ENCODE measurements at regions not wholly inside any gene's neighbourhood (a gene's known extent, or its start where the extent isn't known, plus 50 kb on each side); places are given as distances from the start of the nearest gene placed in this dataset.

- Histone ChIP-seq H4K20me1 (ENCODE audit: insufficient read depth, low read length) (no peaks in the 10 kb centered on the region), H3K9me2 (ENCODE audit: low read depth, low read length) (no peaks in the 10 kb centered on the region), H2AFZ (ENCODE audit: low read length) (no peak overlapping the region), H3K27ac (ENCODE audit: low read depth, low read length, poor library complexity, severe bottlenecking) (no peak overlapping the region), H3K4me2 (ENCODE audit: low read length) (no peak overlapping the region), H3K9ac (ENCODE audit: low read length) (no peak overlapping the region), H3K79me2 (ENCODE audit: insufficient read depth, low read length) (no peaks in the 10 kb centered on the region), H3K36me3 (ENCODE audit: insufficient read depth, low read length) (no peaks in the 10 kb centered on the region), H3K4me3 (ENCODE audit: low read depth, low read length, poor library complexity, severe bottlenecking) (no peak overlapping the region), H3K9me3 (ENCODE audit: low read length) (no peaks in the 10 kb centered on the region), H3F3A (ENCODE audit: insufficient read depth, low read length) (no peaks in the 10 kb centered on the region), H3K4me1 (ENCODE audit: insufficient read depth, low read length, severe bottlenecking) (no peaks in the 10 kb centered on the region), H3K27me3 (ENCODE audit: insufficient read depth, low read length) (no peaks in the 10 kb centered on the region)
- TF ChIP-seq EZH2 (IDR thresholded peaks at IDR 0.05; ENCODE audit: borderline replicate concordance, low read length): no peak
- TF ChIP-seq, protein P1, sequence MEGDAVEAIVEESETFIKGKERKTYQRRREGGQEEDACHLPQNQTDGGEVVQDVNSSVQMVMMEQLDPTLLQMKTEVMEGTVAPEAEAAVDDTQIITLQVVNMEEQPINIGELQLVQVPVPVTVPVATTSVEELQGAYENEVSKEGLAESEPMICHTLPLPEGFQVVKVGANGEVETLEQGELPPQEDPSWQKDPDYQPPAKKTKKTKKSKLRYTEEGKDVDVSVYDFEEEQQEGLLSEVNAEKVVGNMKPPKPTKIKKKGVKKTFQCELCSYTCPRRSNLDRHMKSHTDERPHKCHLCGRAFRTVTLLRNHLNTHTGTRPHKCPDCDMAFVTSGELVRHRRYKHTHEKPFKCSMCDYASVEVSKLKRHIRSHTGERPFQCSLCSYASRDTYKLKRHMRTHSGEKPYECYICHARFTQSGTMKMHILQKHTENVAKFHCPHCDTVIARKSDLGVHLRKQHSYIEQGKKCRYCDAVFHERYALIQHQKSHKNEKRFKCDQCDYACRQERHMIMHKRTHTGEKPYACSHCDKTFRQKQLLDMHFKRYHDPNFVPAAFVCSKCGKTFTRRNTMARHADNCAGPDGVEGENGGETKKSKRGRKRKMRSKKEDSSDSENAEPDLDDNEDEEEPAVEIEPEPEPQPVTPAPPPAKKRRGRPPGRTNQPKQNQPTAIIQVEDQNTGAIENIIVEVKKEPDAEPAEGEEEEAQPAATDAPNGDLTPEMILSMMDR (IDR thresholded peaks at IDR 0.05; ENCODE audit: low read length): no peak
Measured at GRCh38 chr6:115004204-115004603, 661.4 kb upstream of the HS3ST5 start.

DNA sequence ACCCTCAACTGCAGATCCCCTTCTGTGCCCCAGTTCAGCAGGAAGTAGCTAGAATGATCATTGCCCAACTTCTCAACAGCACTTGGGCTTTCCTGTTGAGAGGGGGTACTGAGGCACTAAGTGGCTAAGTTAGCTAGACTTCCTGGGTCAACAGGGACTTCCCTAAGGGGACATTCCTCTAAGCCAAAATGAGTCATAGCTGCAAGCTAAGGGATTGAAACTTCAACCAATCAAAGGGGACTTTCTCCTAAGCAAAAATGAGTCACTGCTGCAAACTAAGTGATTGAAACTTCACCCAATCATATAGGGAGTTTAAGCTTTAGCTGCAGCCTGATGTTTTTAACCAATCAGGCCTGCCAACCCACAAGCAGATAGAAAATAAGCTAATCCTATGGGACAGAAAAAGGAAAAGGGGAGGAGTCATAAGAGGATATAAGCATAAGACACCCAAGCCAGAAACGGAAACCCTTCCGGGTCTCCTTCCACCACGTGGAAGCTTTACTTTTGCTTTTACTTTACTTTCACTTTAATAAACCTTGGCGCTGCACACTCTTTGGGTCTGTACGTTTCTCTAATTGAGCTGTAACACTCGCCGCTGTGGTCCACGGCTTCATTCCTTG lies 659.0 kb upstream of the HS3ST5 start:
- no peak overlapping the region for H2AFZ ChIP-seq (ENCODE audit: low read length)
- H3K9ac ChIP-seq (ENCODE audit: low read length): no peak overlapping the region
- H3K27ac ChIP-seq (ENCODE audit: low read depth, low read length, poor library complexity, severe bottlenecking): no peak overlapping the region
- H3K4me3 ChIP-seq (ENCODE audit: low read depth, low read length, poor library complexity, severe bottlenecking): no peak overlapping the region
- H3K79me2 ChIP-seq (ENCODE audit: insufficient read depth, low read length): no peaks in the 10 kb centered on the region
- no peak overlapping the region for H3K4me2 ChIP-seq (ENCODE audit: low read length)
- H3F3A ChIP-seq (ENCODE audit: insufficient read depth, low read length): no peaks in the 10 kb centered on the region
- H3K9me2 ChIP-seq (ENCODE audit: low read depth, low read length): no peaks in the 10 kb centered on the region
- H4K20me1 ChIP-seq (ENCODE audit: insufficient read depth, low read length): no peaks in the 10 kb centered on the region
- TF ChIP-seq, protein P1 (IDR thresholded peaks at IDR 0.05; ENCODE audit: low read length): no peak
- TF ChIP-seq EZH2 (IDR thresholded peaks at IDR 0.05; ENCODE audit: borderline replicate concordance, low read length): no peak
- H3K4me1 ChIP-seq (ENCODE audit: insufficient read depth, low read length, severe bottlenecking): no peaks in the 10 kb centered on the region
- no peaks in the 10 kb centered on the region for H3K36me3 ChIP-seq (ENCODE audit: insufficient read depth, low read length)
- no peaks in the 10 kb centered on the region for H3K27me3 ChIP-seq (ENCODE audit: insufficient read depth, low read length)
- no peaks in the 10 kb centered on the region for H3K9me3 ChIP-seq (ENCODE audit: low read length)

GRCh38 chr6:115000736-115001135 lies 657.9 kb upstream of the HS3ST5 start:
- Histone ChIP-seq H3K9me3 (ENCODE audit: low read length) (no peaks in the 10 kb centered on the region), H3K36me3 (ENCODE audit: insufficient read depth, low read length) (no peaks in the 10 kb centered on the region), H3K9me2 (ENCODE audit: low read depth, low read length) (no peaks in the 10 kb centered on the region), H3K4me3 (ENCODE audit: low read depth, low read length, poor library complexity, severe bottlenecking) (no peak overlapping the region), H3K4me1 (ENCODE audit: insufficient read depth, low read length, severe bottlenecking) (no peaks in the 10 kb centered on the region), H3K27ac (ENCODE audit: low read depth, low read length, poor library complexity, severe bottlenecking) (no peak overlapping the region), H3F3A (ENCODE audit: insufficient read depth, low read length) (no peaks in the 10 kb centered on the region), H3K9ac (ENCODE audit: low read length) (no peak overlapping the region), H3K79me2 (ENCODE audit: insufficient read depth, low read length) (no peaks in the 10 kb centered on the region), H4K20me1 (ENCODE audit: insufficient read depth, low read length) (no peaks in the 10 kb centered on the region), H3K4me2 (ENCODE audit: low read length) (no peak overlapping the region), H2AFZ (ENCODE audit: low read length) (no peak overlapping the region), H3K27me3 (ENCODE audit: insufficient read depth, low read length) (no peaks in the 10 kb centered on the region)
- TF ChIP-seq, protein P1 (IDR thresholded peaks at IDR 0.05; ENCODE audit: low read length): no peak
- TF ChIP-seq EZH2 (IDR thresholded peaks at IDR 0.05; ENCODE audit: borderline replicate concordance, low read length): no peak

All from OCI-LY1 (cell line).